NB4 (cell line): ENCODE measurements at regions not wholly inside any gene's neighbourhood (a gene's known extent, or its start where the extent isn't known, plus 50 kb on each side); places are given as distances from the start of the nearest gene placed in this dataset.

Experiments used
- CTCF ChIP-seq: IDR thresholded peaks from one replicate; pipeline ENCODE4 v1.5.1; 2012; ENCODE audit warnings: low read depth, low read length
- MAX ChIP-seq: IDR thresholded peaks from 2 replicates; pipeline ENCODE4 v1.6.1; 2011; ENCODE audit warnings: low read depth, low read length
- MYC ChIP-seq: IDR thresholded peaks from 2 replicates; pipeline ENCODE4 v1.6.1; 2011; ENCODE audit warnings: low read depth, low read length
- POLR2A ChIP-seq: IDR thresholded peaks from 2 replicates; pipeline ENCODE4 v1.6.1; 2011; ENCODE audit warnings: mild to moderate bottlenecking; ENCODE audit not compliant: insufficient read length; ENCODE audit errors: extremely low read depth

GRCh38 chrX:39823424-39823823, 274.3 kb downstream of the BCOR start:
- TF ChIP-seq CTCF (no peak), POLR2A (no peak), MYC (no peak), MAX (no peak)
